Natural killer cell (primary cell): ENCODE measurements at regions not wholly inside any gene's neighbourhood (a gene's known extent, or its start where the extent isn't known, plus 50 kb on each side); places are given as distances from the start of the nearest gene placed in this dataset.
A peak's percentile ranks its signal among the peaks of the same experiment; 100 is the strongest.

Source experiments
- ATAC-seq, 3 donors: fragments of 150-1000 bp in 2 of 3; fragments of 200-7000 bp in 1 of 3; cut with Tn5 transposase; 1 replicate in 1 of 3; 2 replicates in 2 of 3; pipeline ENCODE4 v1.10.0; 2021; ENCODE audit warnings: mild to moderate bottlenecking in 2 of 3, moderate library complexity in 2 of 3
- DNase-seq, 2 donors: peaks; one replicate each; pipeline versions ENCODE4 v3.0.0 to v3.0.0-alpha.2; 2013 to 2021; ENCODE audit warnings: mixed read lengths in 1 of 2
- H3K27ac ChIP-seq: one replicate; pipeline ENCODE4 v1.5.1; 2013; ENCODE audit warnings: mild to moderate bottlenecking, low read length
- H3K27me3 ChIP-seq: one replicate; pipeline ENCODE4 v1.6.1; 2013; ENCODE audit warnings: low read length; ENCODE audit not compliant: control insufficient read depth, insufficient read depth
- H3K36me3 ChIP-seq: one replicate; pipeline ENCODE4 v1.6.1; 2013; ENCODE audit warnings: low read length; ENCODE audit not compliant: control insufficient read depth, insufficient read depth
- H3K4me1 ChIP-seq: one replicate; pipeline ENCODE4 v1.6.1; 2013; ENCODE audit warnings: low read length; ENCODE audit not compliant: control insufficient read depth, insufficient read depth
- H3K4me3 ChIP-seq: one replicate; pipeline ENCODE4 v1.5.1; 2013; ENCODE audit warnings: low read length
- H3K9me3 ChIP-seq: one replicate; pipeline ENCODE4 v1.6.1; 2013; ENCODE audit warnings: low read length; ENCODE audit not compliant: control insufficient read depth, insufficient read depth
- H3K27ac Mint-ChIP-seq, 2 donors: one replicate each; pipeline ENCODE4 v1.8.0; 2022; ENCODE audit warnings: mild to moderate bottlenecking in 2 of 2, mixed read lengths in 2 of 2, moderate library complexity in 1 of 2
- H3K27me3 Mint-ChIP-seq, 2 donors: one replicate each; pipeline ENCODE4 v1.8.0; 2022; ENCODE audit warnings: low read depth in 2 of 2, mixed read lengths in 2 of 2
- H3K36me3 Mint-ChIP-seq: one replicate; pipeline ENCODE4 v1.8.0; 2022; ENCODE audit warnings: mixed read lengths
- H3K4me1 Mint-ChIP-seq, 2 donors: one replicate each; pipeline ENCODE4 v1.8.0; 2022; ENCODE audit warnings: mixed read lengths in 2 of 2
- H3K4me3 Mint-ChIP-seq: one replicate; pipeline ENCODE4 v1.8.0; 2022; ENCODE audit warnings: mild to moderate bottlenecking, moderate library complexity, mixed read lengths
- H3K9me3 Mint-ChIP-seq, 2 donors: one replicate each; pipeline ENCODE4 v1.8.0; 2022; ENCODE audit warnings: mixed read lengths in 2 of 2
- CTCF ChIP-seq: fragments of 200-600 bp; IDR thresholded peaks from one replicate; pipeline ENCODE4 v1.8.0; 2022; ENCODE audit warnings: antibody characterized with exemption
- WGBS: methylation state at CpG from one replicate; pipeline ENCODE4 v1.1.7; 2013; ENCODE audit warnings: missing lambda C conversion rate; ENCODE audit not compliant: insufficient coverage; 5-methylcytosine and 5-hydroxymethylcytosine counted together
- intact Hi-C: fragments of 100-400 bp; cut with micrococcal nuclease; formaldehyde crosslinking; loops from one replicate; pipeline ENCODE4 v1.14.2; 2022

DNA sequence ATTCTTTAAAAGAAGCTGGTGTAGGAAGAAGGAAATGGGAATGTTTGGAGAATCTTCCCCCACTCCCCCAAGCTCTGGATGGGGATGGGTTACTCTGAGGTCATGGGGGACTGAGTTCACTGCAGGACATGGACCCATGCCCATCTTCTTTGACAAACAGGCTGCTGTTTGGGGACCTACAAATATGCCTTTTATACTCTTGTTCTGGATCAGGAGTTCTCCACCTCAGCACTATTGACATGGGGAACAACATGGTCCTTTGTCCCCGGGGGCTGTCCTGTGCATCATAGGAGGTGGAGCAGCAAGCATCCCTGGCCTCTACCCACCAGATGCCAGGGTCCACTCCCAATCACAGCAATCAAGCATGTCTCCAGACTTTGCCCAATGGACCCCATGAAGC, 365.8 kb upstream of the C1orf174 start:
- Mint-ChIP-seq H3K27me3 (peaks cover 6 to 7% of the 10 kb centered on the region in 2 donors), H3K9me3 (no peaks in the 10 kb centered on the region), H3K36me3 (no peaks in the 10 kb centered on the region), H3K4me1 (peaks cover 0 to 5% of the 10 kb centered on the region in 2 donors), H3K27ac (no peak overlapping the region), H3K4me3 (no peak overlapping the region)
- no peaks in the 10 kb centered on the region for H3K9me3 ChIP-seq
- intact Hi-C loops, result no loop called here
- H3K36me3 ChIP-seq, result no peaks in the 10 kb centered on the region
- 81% methylated on average over 1 of the region's 1 CpG for WGBS
- H3K27me3 ChIP-seq, result no peaks in the 10 kb centered on the region
- ATAC-seq (no peak), DNase-seq (no peak)
- no peak overlapping the region for H3K27ac ChIP-seq
- TF ChIP-seq CTCF, result no peak
- H3K4me3 ChIP-seq, result no peak overlapping the region
- no peaks in the 10 kb centered on the region for H3K4me1 ChIP-seq

DNA sequence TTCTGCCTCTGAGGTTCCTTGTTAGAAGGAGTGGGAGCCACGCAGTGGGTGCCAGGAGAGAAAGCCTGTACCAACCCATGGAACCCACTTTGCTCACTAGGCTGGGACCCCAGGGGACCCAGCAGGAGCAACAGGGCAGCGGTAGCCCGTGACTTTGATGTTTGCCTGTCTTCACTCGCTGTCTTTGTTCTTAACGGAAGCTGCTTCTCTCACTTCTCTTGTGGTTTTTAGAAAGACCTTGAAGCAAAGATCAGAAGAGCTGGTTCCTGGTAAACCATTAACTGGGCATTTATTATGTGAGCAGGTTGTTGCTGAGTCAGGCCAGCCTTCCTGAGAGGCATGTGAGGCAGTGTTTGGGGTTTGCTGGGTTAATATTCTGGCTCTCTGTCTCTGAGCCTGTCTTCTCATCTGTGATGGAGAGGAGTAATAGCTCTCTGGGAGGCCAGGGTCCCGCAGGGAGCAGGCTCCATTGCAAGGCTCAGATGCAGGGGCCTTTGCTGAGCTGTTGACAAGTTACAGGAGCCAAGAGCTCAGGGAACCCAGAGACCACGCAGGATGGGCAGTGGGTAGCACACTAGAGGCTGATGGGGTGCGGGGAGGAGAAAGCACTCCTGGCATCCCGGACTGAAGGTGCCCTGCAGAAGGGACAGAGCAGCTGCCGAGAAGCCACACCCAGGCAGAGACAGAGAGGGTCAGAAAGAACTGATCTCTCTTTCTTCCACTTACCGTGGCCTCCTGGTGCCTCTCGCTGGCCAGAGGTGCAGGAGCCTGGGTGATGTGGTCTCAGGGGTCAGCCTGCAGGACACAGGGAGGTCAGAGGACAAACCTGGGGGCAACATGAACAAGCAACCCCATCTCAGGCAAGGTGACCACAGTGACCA, 367.5 kb upstream of the C1orf174 start:
- 51% methylated on average over 12 of the region's 12 CpGs for WGBS
- peaks cover 0 to 5% of the 10 kb centered on the region in 2 donors for H3K4me1 Mint-ChIP-seq

DNA sequence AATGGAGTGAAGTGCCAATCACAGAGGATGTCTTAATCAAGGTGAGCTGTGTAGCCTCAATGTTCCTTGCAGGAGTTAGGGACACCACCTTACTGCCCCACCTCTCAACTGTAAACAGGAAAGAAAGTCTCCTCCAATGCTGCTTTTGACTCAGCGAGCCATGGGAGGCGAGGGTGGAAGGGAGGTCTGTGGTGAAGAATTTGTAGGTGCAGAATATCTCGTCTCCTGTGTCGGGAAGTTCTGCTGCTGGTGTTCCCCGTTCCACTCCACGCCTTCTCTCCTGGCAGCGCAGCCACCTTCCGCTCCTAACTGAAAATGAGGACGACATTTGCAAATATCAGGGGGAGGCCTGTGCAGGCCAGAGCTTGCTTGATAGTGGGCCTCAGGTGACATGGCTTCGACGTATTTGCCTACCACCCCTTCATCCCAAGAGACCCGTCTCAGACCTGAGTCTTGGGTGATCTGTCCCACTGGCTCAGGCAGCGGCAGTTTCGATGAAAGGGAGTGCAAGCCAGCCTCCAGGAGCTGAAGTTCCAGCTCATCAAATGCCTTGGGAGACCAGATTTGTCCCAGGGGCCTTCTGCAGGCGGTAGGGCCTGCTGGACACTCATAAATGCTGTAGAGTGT, 368.3 kb upstream of the C1orf174 start:
- H3K27me3 ChIP-seq, result no peaks in the 10 kb centered on the region
- no peaks in the 10 kb centered on the region for H3K36me3 ChIP-seq
- H3K4me3 Mint-ChIP-seq, result no peak overlapping the region
- H3K9me3 Mint-ChIP-seq, result no peaks in the 10 kb centered on the region
- no peaks in the 10 kb centered on the region for H3K36me3 Mint-ChIP-seq
- H3K9me3 ChIP-seq, result no peaks in the 10 kb centered on the region
- WGBS, result 79% methylated on average over 15 of the region's 15 CpGs
- no peak overlapping the region for H3K27ac ChIP-seq
- no peak for TF ChIP-seq CTCF
- DNase-seq (no peak), ATAC-seq (no peak)
- no peak overlapping the region for H3K4me3 ChIP-seq
- peaks cover 0 to 5% of the 10 kb centered on the region in 2 donors for H3K4me1 Mint-ChIP-seq
- peaks cover 0 to 7% of the 10 kb centered on the region in 2 donors for H3K27me3 Mint-ChIP-seq
- H3K4me1 ChIP-seq, result no peaks in the 10 kb centered on the region
- H3K27ac Mint-ChIP-seq, result no peak overlapping the region
- intact Hi-C loops, result no loop called here

More for the DNA sequence above, 367.5 kb upstream of the C1orf174 start:
- no peaks in the 10 kb centered on the region for H3K27me3 ChIP-seq
- DNase-seq (peak in 1 of 2 donors; percentile 5), ATAC-seq (peak in 1 of 3 donors; percentile 26)
- H3K36me3 Mint-ChIP-seq, result no peaks in the 10 kb centered on the region
- H3K4me3 ChIP-seq, result no peak overlapping the region
- no peak overlapping the region for H3K27ac Mint-ChIP-seq
- no peak for TF ChIP-seq CTCF
- H3K9me3 Mint-ChIP-seq, result no peaks in the 10 kb centered on the region
- intact Hi-C loops, result no loop called here
- H3K36me3 ChIP-seq, result no peaks in the 10 kb centered on the region
- peaks cover 0 to 7% of the 10 kb centered on the region in 2 donors for H3K27me3 Mint-ChIP-seq
- no peak overlapping the region for H3K4me3 Mint-ChIP-seq
- no peaks in the 10 kb centered on the region for H3K4me1 ChIP-seq
- H3K9me3 ChIP-seq, result no peaks in the 10 kb centered on the region
- no peak overlapping the region for H3K27ac ChIP-seq
